ENCODE measurements at regions not wholly inside any gene's neighbourhood (a gene's known extent, or its start where the extent isn't known, plus 50 kb on each side); places are given as distances from the start of the nearest gene placed in this dataset.

- H3K9me2 ChIP-seq (ENCODE audit: insufficient read depth): no peaks in the 10 kb centered on the region
- H3K4me1 ChIP-seq (ENCODE audit: control insufficient read depth in 1 of 2, insufficient read depth in 2 of 2, low read length in 2 of 2): no peaks in the 10 kb centered on the region
- H4K20me1 ChIP-seq (ENCODE audit: insufficient read depth): no peaks in the 10 kb centered on the region
- no peak overlapping the region for H2AFZ ChIP-seq (ENCODE audit: low read depth, low read length, poor library complexity, severe bottlenecking)
- ChIA-PET CTCF (no interaction called here), RAD21 (ENCODE audit: low non-redundant PET in 1 of 2, low total read pairs in 2 of 2, uncharacterized antibody in 2 of 2, unreplicated experiment in 2 of 2) (no interaction called here), POLR2A (no interaction called here)
- no peak overlapping the region for H3K4me2 ChIP-seq (ENCODE audit: low read length)
- H3K27me3 ChIP-seq (ENCODE audit: insufficient read depth, low read length): peaks cover 7% of the 10 kb centered on the region; the same call in 1 of the 2 replicates
- no peak for TF ChIP-seq EGR1 (IDR thresholded peaks at IDR 0.05; ENCODE audit: low read depth)
- TF ChIP-seq, protein P1, sequence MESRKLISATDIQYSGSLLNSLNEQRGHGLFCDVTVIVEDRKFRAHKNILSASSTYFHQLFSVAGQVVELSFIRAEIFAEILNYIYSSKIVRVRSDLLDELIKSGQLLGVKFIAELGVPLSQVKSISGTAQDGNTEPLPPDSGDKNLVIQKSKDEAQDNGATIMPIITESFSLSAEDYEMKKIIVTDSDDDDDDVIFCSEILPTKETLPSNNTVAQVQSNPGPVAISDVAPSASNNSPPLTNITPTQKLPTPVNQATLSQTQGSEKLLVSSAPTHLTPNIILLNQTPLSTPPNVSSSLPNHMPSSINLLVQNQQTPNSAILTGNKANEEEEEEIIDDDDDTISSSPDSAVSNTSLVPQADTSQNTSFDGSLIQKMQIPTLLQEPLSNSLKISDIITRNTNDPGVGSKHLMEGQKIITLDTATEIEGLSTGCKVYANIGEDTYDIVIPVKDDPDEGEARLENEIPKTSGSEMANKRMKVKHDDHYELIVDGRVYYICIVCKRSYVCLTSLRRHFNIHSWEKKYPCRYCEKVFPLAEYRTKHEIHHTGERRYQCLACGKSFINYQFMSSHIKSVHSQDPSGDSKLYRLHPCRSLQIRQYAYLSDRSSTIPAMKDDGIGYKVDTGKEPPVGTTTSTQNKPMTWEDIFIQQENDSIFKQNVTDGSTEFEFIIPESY (IDR thresholded peaks at IDR 0.05; ENCODE audit: extremely low read depth, insufficient replicate concordance, low read length): no peak
- no peak for TF ChIP-seq ZFX (IDR thresholded peaks at IDR 0.05)
- TF ChIP-seq POLR2AphosphoS5 (IDR thresholded peaks at IDR 0.05; ENCODE audit: low read depth, low read length): no peak
- no peak for TF ChIP-seq EZH2phosphoT487 (IDR thresholded peaks at IDR 0.05; ENCODE audit: borderline replicate concordance)
- no peak for TF ChIP-seq CTCF (IDR thresholded peaks at IDR 0.05 in 2 of 3, conservative IDR thresholded peaks at IDR 0.05 in 1 of 3; ENCODE audit: borderline replicate concordance in 1 of 3, insufficient read depth in 1 of 3, low read depth in 2 of 3, low read length in 2 of 3)
- no peak for TF ChIP-seq CEBPB (IDR thresholded peaks at IDR 0.05; ENCODE audit: low read depth)
- TF ChIP-seq SIN3A (IDR thresholded peaks at IDR 0.05; ENCODE audit: low read depth): no peak
- no peak for TF ChIP-seq ZNF274 (IDR thresholded peaks at IDR 0.05; ENCODE audit: low read depth, low read length)
- TF ChIP-seq POLR2A (IDR thresholded peaks at IDR 0.05; ENCODE audit: borderline replicate concordance, extremely low read depth, insufficient read depth, insufficient read length): no peak
- TF ChIP-seq TCF7L2 (IDR thresholded peaks at IDR 0.05; ENCODE audit: borderline replicate concordance, extremely low read depth, insufficient read depth, insufficient read length): no peak
- no peak for TF ChIP-seq YY1 (IDR thresholded peaks at IDR 0.05; ENCODE audit: extremely low read depth, insufficient replicate concordance, low read depth, low read length)
- TF ChIP-seq FOSL1 (IDR thresholded peaks at IDR 0.05; ENCODE audit: low read depth): no peak
- TF ChIP-seq MAX (IDR thresholded peaks at IDR 0.05): no peak
- intact Hi-C loops (cut with micrococcal nuclease): no loop called here
- H3K4me3 ChIP-seq (replicated peaks in 1 of 2; ENCODE audit: low read depth in 1 of 2, low read length in 2 of 2): no peak overlapping the region
- no TSS peak for BruUV-seq (replicated peaks)
- no peak for DNase-seq (ENCODE audit: low read depth, low spot score)
- H3K9ac ChIP-seq (ENCODE audit: low read length): no peak overlapping the region
- ATAC-seq: no peak
- H3K9me3 ChIP-seq (ENCODE audit: control insufficient read depth in 1 of 2, insufficient read depth in 1 of 2, low read depth in 1 of 2, low read length in 2 of 2): no peaks in the 10 kb centered on the region
- no peaks in the 10 kb centered on the region for H3K79me2 ChIP-seq (ENCODE audit: insufficient read depth, low read length)
- no peaks in the 10 kb centered on the region for H3K36me3 ChIP-seq (ENCODE audit: control insufficient read depth in 1 of 2, insufficient read depth in 2 of 2, low read length in 2 of 2)
- no peak overlapping the region for H3K27ac ChIP-seq (ENCODE audit: low read depth, low read length)
Observed at GRCh38 chr2:103010306-103010705, 248.5 kb downstream of the TMEM182 start.

All from HCT116 (cell line).